ENCODE measurements at regions not wholly inside any gene's neighbourhood (a gene's known extent, or its start where the extent isn't known, plus 50 kb on each side); places are given as distances from the start of the nearest gene placed in this dataset.

DNA sequence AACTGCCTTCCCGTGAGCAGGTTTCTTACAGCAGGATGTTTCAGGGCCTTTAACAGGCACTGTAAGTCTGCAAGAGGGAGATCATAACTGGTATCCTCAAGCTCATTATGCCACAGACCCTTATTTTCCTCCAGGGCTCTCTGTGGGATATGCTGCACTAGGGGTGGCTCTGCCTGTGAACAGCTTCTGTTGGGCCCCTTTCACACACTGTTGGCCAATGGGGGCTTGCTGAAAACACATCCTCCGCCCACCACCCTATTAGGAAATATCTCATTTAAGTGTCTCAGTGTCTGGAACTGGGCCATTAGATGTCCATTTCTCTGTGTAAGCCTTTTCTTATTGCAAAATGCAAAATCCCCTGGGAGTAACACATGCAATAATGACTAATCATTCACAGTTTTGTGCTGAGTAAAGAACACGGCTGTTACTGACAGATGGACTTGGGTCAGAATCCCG lies 414.3 kb upstream of the HS6ST1 start:
- TF ChIP-seq EZH2phosphoT487 (IDR thresholded peaks at IDR 0.05; ENCODE audit: borderline replicate concordance, low read length) = no peak
- TF ChIP-seq, protein P1, sequence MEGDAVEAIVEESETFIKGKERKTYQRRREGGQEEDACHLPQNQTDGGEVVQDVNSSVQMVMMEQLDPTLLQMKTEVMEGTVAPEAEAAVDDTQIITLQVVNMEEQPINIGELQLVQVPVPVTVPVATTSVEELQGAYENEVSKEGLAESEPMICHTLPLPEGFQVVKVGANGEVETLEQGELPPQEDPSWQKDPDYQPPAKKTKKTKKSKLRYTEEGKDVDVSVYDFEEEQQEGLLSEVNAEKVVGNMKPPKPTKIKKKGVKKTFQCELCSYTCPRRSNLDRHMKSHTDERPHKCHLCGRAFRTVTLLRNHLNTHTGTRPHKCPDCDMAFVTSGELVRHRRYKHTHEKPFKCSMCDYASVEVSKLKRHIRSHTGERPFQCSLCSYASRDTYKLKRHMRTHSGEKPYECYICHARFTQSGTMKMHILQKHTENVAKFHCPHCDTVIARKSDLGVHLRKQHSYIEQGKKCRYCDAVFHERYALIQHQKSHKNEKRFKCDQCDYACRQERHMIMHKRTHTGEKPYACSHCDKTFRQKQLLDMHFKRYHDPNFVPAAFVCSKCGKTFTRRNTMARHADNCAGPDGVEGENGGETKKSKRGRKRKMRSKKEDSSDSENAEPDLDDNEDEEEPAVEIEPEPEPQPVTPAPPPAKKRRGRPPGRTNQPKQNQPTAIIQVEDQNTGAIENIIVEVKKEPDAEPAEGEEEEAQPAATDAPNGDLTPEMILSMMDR (IDR thresholded peaks at IDR 0.05; ENCODE audit: low read depth, low read length, poor library complexity, severe bottlenecking) = no peak
- Histone ChIP-seq H3K36me3 (ENCODE audit: control insufficient read depth, low read length) (no peaks in the 10 kb centered on the region), H3K4me2 (ENCODE audit: low read length) (no peak overlapping the region), H3K4me1 (ENCODE audit: control insufficient read depth, low read length) (peaks cover 38% of the 10 kb centered on the region), H3K27ac (ENCODE audit: low read depth, low read length) (no peak overlapping the region), H3K9me2 (replicated peaks; ENCODE audit: control insufficient read depth, low read length) (no peaks in the 10 kb centered on the region), H3K79me2 (ENCODE audit: control insufficient read depth, low read length) (no peaks in the 10 kb centered on the region), H3F3A (ENCODE audit: control insufficient read depth, insufficient read depth) (no peaks in the 10 kb centered on the region), H4K20me1 (ENCODE audit: control insufficient read depth, insufficient read depth, low read depth, low read length) (no peaks in the 10 kb centered on the region), H3K9me3 (ENCODE audit: control insufficient read depth, insufficient read depth, low read length) (0 out of 2 replicates have a peak, but pooled peaks cover 2% of the 10 kb centered on the region), H3K27me3 (ENCODE audit: control insufficient read depth, low read length) (no peaks in the 10 kb centered on the region), H3K4me3 (ENCODE audit: low read length) (no peak overlapping the region)

DNA sequence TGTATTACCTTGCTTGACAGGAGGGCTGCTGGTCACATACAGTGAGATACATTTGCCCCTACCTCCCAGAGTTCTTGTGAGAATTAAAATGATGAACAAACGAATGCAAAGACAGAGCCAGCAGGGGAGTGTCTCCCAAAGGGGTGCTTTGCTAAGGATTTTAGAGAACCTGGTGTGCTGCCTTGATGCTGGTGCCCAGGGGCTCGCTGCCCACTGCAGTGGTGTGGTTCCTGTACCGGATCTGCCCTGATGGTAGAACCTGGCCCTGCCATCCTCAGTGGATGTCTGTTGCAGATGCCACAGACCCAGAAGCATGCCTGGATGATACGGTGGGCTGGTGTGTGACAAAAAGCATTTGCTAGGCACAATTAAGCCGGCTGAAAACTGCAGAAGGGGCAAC lies 414.8 kb upstream of the HS6ST1 start:
- Histone ChIP-seq H3K4me3 (ENCODE audit: low read length) (no peak overlapping the region), H3K9me2 (replicated peaks; ENCODE audit: control insufficient read depth, low read length) (no peaks in the 10 kb centered on the region), H3K36me3 (ENCODE audit: control insufficient read depth, low read length) (no peaks in the 10 kb centered on the region), H3K4me1 (ENCODE audit: control insufficient read depth, low read length) (peaks cover 38% of the 10 kb centered on the region), H3K9me3 (ENCODE audit: control insufficient read depth, insufficient read depth, low read length) (0 out of 2 replicates have a peak, but pooled peaks cover 2% of the 10 kb centered on the region), H3K27me3 (ENCODE audit: control insufficient read depth, low read length) (no peaks in the 10 kb centered on the region), H3K27ac (ENCODE audit: low read depth, low read length) (no peak overlapping the region), H3F3A (ENCODE audit: control insufficient read depth, insufficient read depth) (no peaks in the 10 kb centered on the region), H3K4me2 (ENCODE audit: low read length) (no peak overlapping the region), H3K79me2 (ENCODE audit: control insufficient read depth, low read length) (no peaks in the 10 kb centered on the region), H4K20me1 (ENCODE audit: control insufficient read depth, insufficient read depth, low read depth, low read length) (no peaks in the 10 kb centered on the region)
- TF ChIP-seq EZH2phosphoT487 (IDR thresholded peaks at IDR 0.05; ENCODE audit: borderline replicate concordance, low read length) = no peak
- TF ChIP-seq, protein P1 (IDR thresholded peaks at IDR 0.05; ENCODE audit: low read depth, low read length, poor library complexity, severe bottlenecking) = no peak

DNA sequence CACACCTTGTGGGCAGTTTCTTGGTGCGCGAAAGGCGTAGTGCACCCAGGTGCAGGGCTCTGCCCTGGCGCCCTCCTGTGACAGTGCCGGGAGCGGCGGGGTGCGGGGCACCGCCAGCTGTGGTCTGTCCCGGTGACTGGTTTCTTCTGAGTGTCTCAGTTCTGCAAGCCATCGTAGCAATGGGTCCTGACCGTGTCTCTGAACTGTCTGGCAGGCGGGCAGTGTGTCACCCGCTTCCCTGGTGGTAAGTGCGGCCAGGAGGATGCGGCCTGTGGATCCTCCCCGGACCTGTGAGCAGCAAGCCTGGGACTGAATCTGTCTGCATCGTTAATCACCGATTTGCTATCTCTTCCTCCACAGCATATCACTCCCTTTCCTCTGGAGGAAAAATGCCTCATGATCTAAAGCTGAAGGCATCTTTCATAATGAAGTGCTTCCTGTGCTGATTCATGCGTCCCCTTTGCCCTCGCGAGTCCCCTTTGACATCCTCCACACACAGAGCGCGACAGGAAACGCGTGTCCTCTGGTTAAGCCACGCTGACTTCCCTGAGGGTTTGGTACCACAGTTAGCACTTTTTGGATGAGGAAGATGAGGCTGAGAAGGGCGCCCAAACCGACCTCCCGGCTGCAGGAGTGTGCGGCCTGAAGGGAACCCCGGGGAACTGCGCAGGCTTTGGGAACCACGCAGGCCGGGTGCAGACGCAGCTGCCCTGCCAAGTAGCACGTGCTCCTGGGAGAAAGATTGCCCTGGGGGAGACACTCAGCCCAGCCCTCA lies 416.0 kb upstream of the HS6ST1 start:
- H3K27ac ChIP-seq (ENCODE audit: low read depth, low read length) = no peak overlapping the region

More for the DNA sequence above, 416.0 kb upstream of the HS6ST1 start:
- Histone ChIP-seq H3K79me2 (ENCODE audit: control insufficient read depth, low read length) (no peaks in the 10 kb centered on the region), H3K4me3 (ENCODE audit: low read length) (peak overlapping the region; percentile 38; the same call in 1 of the 2 replicates), H3K9me2 (replicated peaks; ENCODE audit: control insufficient read depth, low read length) (no peaks in the 10 kb centered on the region), H3K9me3 (ENCODE audit: control insufficient read depth, insufficient read depth, low read length) (no peaks in the 10 kb centered on the region), H3K36me3 (ENCODE audit: control insufficient read depth, low read length) (no peaks in the 10 kb centered on the region), H3K4me2 (ENCODE audit: low read length) (peak overlapping the region; percentile 53), H3K27me3 (ENCODE audit: control insufficient read depth, low read length) (no peaks in the 10 kb centered on the region), H4K20me1 (ENCODE audit: control insufficient read depth, insufficient read depth, low read depth, low read length) (no peaks in the 10 kb centered on the region), H3F3A (ENCODE audit: control insufficient read depth, insufficient read depth) (no peaks in the 10 kb centered on the region), H3K4me1 (ENCODE audit: control insufficient read depth, low read length) (peaks cover 38% of the 10 kb centered on the region)
- TF ChIP-seq, protein P1 (IDR thresholded peaks at IDR 0.05; ENCODE audit: low read depth, low read length, poor library complexity, severe bottlenecking) = peak; percentile 39
- TF ChIP-seq EZH2phosphoT487 (IDR thresholded peaks at IDR 0.05; ENCODE audit: borderline replicate concordance, low read length) = no peak

All from DOHH2 (cell line).